GM18867 (cell line): ENCODE measurements at regions not wholly inside any gene's neighbourhood (a gene's known extent, or its start where the extent isn't known, plus 50 kb on each side); places are given as distances from the start of the nearest gene placed in this dataset.
A peak's percentile ranks its signal among the peaks of the same experiment; 100 is the strongest.
"Not testable (repeated sequence)": the region's sequence is repeated elsewhere in the genome, so short reads cannot be mapped to it uniquely, and the experiment has no call there.

Experiments used
- ATAC-seq: cut with Tn5 transposase; IDR thresholded peaks from one replicate; pipeline ENCODE4 v1.9.1; 2021; ENCODE audit warnings: mild to moderate bottlenecking, moderate library complexity; ENCODE audit not compliant: unreplicated experiment

DNA sequence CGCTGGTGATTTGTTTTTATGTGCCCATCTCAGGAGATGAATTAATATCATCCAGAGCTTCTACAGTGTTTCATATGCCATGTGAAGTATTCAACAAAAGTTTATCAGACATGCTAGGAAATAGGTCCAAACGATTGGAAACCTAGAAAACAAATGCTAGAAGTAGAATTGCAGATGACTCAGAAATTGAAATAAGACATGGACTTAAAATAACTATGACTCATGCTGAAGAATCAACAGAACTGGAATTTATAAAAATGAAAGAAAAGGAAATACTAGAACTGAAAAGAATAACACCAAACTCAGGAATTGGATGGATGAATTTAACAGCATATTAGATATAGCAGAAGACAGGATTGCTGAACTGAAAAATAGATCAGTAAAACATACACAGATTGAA, 172.7 kb upstream of the GIMD1 start:
- ATAC-seq, result no peak

DNA sequence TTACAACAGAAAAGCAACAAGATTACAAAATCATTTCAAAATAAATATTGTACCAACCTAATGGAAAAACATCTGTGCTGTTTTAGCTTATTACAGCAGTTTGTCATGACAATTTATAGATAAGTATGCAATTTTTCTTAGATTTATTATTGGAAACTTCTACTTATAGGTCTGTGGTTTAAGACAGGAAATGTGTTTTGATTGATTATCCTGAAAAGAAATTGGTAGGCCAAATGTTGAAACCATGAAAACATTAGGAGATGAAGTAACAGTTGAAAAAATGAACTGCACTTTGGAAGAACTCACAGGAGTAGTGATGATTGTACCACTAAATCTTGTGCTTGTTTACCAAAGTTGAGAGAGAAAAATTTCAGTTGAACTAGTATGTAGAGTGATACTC, 162.2 kb upstream of the GIMD1 start:
- no peak for ATAC-seq

DNA sequence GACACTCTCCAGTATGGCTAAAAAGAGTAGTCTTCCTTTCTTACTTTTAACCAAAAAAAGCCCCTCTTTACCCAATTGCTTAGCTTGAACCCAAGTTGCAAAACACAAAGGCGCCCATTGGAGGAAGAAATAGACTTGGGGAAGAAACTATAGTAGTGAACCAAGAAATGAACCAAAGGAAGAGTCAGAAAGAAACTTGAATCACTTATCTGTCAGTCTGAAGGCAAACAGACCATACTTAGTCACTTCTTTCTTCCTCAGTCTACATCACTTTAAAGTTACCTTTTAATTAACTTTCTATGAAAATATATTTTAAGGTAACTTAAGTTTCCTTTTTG, 161.4 kb upstream of the GIMD1 start:
- ATAC-seq, result no peak

DNA sequence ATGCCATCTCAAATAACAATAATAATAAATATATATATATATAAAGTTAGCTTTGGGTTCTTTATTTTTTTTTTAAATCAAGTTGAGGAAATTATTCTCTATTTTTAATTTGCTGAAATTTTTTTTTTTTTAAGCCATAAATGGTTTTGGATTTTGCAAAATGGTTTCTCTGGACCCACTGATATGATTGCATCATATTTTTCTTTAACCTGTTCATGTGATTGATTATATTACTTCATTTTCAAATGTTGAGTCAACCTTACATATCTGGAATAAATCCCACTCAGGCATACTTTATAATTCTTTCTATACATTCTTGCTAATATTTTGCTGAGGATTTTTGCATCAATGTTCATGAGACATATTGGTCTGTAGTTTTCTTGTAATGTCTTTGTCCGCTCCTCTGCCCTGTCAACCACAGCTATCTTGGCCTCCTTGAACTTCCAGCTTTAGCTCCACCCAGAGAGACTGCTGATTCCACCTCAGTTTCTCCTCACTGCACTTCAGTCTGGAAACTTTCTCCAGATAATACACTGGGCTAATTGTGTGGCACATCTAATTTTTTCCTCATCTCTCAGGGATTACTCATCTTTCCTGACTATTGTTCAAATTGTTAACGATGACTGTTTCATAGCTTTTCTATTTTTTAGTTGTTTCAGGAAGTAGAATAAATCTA, 160.9 kb upstream of the GIMD1 start:
- no peak for ATAC-seq

DNA sequence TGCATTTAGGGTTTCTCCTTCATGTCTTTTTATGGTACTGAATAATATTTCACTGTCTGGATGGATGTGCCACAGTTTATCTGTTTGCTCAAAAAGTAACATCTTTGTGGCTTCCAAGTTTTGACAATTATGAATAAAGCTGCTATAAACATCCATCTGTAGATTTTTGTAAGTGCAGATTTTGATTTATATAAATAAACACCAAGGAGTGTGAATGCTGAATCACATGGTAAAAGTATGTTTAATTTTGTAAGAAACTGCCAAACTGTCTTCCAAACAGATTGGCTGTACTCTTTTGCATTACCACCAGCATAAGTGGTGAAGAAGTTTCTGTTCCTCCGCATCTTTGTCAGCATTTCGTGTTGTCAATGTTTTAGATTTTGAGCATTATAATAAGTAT, 158.7 kb upstream of the GIMD1 start:
- ATAC-seq, result no peak

DNA sequence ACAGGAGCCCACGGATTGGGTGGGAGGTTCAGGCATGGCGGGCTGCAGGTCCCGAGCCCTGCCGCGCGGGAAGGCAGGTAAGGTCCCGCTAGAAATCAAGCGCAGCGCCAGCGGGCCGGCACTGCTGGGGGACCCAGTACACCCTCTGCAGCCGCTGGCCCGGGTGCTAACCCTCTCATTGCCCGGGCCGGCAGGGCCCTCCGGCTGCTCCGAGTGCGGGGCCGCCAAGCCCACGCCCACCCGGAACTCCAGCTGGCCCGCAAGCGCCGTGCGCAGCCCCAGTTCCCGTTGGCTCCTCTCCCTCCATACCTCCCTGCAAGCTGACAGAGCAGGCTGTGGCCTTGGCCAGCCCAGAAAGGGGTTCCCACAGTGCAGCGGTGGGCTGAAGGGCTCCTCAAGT, 156.8 kb upstream of the GIMD1 start:
- ATAC-seq, result not testable (repeated sequence)

DNA sequence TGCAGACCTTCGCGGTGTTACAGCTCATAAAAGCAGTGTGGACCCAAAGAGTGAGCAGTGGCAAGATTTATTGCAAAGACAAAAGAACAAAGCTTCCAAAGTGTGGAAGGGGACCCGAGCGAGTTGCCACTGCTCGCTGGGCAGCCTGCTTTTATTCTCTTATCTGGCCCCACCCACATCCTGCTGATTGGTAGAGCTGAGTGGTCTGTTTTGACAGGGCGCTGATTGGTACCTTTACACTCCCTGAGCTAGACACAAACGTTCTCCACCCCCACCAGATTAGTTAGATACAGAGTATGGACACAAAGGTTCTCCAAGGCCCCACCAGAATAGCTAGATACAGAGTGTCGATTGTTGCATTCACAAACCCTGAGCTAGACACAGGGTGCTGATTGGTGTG, 156.2 kb upstream of the GIMD1 start:
- ATAC-seq, result not testable (repeated sequence)

DNA sequence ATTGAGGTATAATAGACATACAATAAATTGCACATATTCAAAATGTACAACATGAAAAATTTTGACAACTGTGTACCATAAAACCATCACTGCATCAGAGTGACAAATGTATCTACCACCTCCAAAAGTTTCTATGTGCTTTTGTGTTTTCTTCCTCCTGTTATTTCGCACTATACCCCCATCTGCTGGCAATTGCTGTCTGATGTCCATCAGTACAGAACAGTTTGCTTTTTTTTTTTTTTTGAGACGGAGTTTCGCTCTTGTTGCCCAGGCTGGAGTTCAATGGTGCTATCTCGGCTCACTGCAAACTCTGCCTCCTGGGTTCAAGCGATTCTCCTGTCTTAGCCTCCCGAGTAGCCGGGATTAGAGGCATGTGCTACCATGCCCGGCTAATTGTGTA, 154.3 kb upstream of the GIMD1 start:
- no peak for ATAC-seq

DNA sequence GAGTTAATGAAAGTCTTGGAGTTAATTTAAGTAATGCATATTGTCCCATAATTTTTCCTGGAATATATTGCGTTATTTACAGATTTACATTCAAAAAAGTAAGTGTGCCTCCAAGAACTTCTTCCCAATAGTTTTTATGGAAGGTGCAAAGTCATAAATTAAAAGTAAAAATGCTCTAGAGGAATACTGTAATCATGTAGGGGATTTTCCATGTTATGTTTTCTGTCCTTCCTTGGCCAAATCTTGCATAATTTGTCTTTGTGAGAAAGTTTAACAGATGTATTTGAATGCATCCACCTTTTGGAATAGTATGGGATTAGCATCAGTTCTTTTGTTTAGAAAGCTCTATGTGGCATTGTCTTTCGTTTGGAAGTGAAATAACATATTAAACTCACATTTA, 144.1 kb upstream of the GIMD1 start:
- ATAC-seq, result no peak

DNA sequence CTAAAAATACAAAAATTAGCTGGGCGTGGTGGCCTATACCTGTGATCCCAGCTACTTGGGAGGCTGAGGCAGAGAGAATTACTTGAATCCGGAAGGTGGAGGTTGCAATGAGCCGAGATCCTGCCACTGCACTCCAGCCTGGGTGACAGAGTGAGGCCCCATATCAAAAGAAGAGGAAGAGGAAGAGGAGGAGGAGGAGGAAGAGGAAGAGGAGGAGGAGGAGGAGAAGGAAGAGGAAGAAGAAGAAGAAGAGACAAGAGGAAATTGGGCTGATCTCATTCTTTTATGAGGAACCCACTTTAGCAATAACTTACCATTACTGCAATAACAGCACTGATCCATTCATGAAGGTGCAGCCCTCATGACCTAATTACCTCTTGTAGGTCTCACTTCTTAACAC, 138.9 kb upstream of the GIMD1 start:
- ATAC-seq, result no peak

DNA sequence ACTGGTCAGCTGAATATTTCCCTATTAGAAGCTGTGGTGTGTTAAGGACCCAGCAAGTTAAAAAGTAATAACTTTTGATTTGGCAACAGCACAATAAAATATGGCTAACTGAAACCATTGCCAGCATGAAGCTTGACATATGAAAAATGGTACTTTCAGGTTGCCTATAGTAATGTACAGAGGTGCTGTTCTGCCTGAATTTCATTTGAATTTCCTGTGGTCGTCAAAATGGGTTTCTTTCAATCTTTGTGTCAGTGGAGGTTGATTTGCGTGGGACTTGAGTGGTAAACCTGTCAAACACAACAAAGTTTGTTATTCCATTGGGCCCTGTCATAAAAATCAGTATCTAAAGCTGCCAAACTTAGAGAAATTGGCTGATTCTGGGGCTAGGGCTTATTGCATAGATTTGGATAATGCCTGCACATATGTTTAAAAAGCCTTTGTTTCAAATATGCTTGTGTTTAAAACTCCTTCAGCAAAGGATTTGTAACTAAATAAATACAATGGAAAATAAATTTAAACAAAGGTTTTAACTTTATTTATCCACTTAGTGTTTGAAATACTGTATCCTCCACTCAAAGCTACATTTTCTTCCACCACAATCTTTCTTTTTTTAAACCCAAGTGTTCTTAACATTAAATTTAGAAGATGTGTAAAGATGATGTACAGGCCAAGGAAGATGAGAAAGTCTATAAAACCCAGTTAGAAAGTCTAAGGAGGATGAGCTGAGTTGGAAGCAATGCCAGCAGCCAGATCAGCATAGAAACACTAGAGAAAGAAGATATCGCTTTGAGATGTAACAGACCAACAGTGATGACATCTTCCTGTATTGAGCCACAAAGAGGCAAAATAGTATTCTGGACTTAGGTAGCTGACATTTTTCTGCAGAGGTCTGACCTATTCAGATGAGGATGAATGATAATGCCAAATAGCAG, 134.8 kb upstream of the GIMD1 start:
- ATAC-seq, result no peak

DNA sequence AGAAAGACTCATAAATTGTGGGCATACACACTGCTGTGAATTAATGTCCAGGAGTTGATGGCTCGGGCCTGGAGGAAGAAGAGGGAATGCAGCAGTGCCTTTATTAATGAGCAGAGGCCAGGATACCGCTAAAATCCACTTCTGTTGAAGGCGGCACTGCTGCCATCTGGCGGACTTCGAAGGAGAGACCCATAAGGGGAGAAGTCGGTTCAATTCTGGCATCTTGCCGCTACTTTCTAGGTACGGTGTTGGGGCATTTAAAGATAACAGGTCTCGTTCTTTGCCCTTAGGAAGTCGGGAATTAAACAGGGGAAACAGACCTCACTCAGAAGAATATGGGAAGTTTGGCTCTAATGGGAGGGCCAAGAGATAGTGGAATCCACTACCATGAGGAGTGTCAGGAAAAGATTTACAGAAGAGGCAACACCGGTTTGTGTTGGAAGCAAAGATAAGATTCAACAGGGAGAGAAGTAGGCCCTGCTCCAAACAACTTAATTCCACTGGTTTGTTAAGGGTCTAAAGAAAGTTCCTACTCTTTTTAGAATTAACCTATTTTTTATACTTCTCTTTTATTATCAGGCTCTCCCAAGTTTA, 133.6 kb upstream of the GIMD1 start:
- peak; percentile 72 for ATAC-seq

DNA sequence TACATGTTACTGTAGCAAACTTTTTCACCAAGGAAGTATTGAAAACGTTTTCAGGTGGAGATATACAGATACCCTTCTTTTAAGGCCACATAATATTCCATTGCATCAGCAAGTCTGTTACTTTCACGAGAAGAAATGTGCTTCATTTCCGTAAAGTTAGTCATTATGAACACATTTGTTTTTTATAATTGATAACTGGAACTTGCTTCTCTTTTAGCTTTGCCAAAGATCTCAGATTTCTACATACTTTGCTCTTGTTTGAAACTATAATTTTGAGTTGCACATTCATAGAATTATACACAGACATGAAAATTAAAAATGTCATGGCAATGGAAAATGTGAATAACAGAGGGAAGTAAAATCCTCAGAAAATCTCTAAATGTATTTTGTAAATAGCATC, 128.7 kb upstream of the GIMD1 start:
- no peak for ATAC-seq

DNA sequence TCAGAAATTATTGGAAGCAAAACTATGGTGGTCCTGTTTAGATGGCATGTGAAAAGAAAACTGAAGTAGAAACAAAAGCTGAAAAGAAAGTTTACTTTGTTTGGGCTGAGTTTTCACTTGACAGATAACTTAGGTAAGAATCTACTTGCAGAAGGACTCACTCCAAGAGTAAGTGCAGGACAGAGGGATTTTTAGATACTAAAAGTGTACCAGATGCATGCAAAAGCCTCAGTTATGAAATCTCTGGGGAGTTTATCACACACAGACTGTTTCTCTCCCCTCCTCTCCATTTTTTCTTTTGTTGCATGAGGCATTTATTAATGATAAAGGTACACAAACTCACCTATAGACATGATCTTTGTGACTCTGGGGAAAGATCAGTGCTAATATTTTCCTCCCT, 127.5 kb upstream of the GIMD1 start:
- no peak for ATAC-seq

DNA sequence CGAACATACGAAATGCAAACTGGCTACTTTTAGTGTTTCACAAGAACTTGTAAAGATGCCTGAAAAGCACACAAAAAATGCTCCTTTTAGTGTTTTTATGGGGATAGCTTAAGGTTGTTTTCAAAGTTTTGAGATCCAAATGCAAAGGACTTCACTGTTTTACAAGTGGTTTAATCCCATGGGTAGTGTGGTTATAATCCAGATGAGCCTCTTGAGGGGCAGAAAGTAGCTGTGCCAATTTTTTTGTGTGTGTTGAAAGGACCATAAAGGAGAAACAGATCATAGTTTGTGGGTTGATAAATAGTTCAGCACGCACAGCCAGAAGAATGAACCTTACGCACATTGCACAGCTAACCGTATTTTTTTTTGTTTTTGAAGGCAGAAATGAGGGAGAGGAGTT, 126.9 kb upstream of the GIMD1 start:
- ATAC-seq, result no peak

DNA sequence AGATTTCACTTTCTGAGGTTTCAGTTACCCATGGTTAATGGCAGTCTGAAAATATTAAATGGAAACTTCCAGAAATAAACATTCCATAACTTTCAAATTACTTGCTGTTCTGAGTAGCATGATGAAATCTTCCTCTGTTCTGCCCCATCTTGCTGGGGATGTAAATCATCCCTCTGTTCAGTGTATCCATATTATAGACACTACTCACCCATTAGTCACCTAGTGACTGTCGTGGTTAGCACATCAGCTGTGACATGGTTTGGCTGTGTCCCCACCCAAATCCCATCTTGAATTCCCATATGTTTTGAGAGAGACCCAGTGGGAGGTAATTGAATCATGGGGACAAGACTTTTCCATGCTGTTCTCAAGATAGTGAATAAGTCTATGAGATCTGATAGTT, 125.5 kb upstream of the GIMD1 start:
- ATAC-seq, result no peak

DNA sequence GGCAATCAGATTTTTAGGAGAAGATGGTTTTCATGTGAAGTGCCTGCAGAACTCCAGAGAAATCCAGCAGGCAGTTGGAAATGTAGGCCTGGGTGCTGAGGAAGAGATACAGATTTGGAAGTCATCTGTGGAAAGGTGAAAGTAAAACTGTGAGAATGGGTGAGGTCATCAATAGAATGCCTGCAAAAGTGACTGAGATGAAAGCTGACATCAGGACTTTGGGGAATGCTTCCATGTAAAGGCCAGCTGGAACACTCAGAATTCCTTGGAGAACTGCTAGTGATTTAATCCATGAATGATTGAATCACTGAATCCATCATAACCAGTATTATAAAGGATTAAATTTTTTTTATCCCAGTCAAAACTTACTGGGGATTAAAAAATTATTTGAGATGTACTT, 124.5 kb upstream of the GIMD1 start:
- no peak for ATAC-seq

DNA sequence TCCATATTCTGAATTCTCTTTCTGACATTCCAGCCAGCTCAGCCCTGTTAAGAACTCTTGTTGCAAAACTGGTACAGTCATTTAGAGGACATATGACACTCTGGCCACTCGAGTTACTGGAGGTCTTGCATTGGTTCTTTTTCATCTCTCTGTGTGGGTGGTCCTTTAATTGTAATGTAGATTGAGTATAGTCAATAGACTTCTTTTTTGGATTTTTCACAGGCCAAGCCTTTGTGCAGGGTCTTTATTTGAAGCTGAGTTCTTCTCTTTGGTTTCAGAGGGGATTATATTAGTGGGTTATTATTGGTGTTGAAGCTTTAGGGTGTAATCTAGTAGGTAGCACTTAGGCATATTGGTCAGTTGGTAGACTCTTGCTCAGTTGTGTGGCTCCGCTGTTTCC, 118.0 kb upstream of the GIMD1 start:
- no peak for ATAC-seq

DNA sequence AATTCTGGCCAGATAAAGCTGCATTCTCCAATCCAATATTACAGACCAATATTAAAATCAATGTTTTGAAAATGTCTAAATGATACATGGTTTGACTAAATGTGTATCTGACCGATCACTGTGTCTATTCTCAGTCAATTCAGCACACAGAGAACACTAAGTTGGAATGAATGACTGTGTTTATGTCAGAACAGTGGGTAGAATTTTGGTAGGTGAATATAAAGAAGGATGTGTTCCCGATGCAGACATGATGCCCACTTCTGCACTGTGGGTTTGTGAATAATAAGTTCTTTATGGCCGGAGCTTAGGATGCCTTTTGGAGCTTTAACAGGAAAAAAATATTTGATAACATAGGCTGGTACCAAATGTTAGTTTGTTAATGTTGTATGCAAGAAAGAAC, 113.2 kb upstream of the GIMD1 start:
- no peak for ATAC-seq

DNA sequence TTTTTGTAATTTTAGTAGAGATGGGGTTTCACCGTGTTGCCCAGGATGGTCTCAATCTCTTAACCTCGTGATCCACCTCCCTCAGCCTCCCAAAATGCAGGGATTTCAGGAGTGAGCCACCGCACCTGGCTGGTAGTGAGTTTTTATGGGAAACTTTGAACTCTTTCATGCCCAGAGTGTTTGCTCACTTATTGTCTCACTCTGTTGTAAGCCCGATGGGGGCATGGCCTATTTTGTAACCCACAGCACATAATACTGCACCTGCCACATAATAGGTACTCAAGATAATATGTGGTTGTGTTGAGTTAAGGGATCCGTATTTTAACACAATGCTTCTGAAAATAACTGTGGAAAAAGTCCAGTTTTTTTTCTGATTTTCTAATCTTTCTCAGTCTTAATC, 109.6 kb upstream of the GIMD1 start:
- no peak for ATAC-seq

DNA sequence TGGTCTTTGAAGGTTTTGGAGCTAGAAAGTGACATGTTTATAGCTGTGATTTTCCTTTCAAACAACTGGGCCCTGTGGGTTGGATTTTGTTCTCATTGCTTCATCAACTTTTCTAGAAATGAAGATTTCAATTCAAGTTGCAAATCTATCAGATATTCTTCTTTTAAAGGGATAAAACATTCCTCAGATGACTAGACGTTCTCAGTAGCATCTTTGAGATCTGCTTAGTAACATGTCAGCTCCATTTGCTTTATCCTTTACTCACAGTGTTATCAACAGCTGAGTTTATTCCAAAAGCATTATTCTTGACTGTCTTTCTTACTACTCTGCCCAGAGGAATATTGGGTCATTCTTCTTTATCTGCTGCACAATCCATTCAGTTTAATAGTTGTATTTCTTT, 108.2 kb upstream of the GIMD1 start:
- ATAC-seq, result no peak

DNA sequence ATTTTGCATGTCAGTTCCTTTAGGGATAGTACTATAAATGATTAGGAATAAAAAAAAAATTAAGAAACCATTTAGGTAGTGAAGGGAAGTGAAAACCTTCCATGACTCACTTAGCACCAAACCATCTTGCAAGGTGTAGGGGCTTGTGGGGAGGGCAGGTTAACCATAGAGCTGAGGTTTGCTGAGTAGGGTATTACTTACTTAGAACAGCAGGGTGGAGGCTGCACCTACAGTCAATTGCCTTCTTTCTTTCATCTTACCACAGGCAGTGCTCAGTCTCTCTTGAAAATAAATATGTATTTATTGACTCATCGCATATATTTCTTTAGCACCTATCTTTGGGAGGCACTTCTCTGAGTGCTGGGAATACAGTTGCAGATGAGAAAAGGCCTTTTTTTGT, 104.9 kb upstream of the GIMD1 start:
- ATAC-seq, result no peak
